GM12874 (cell line): ENCODE measurements at regions not wholly inside any gene's neighbourhood (a gene's known extent, or its start where the extent isn't known, plus 50 kb on each side); places are given as distances from the start of the nearest gene placed in this dataset.

Source experiments
- TF ChIP-seq, protein P1 (sequence below): IDR thresholded peaks from 2 replicates; pipeline ENCODE4 v1.5.1; 2011; ENCODE audit warnings: low read depth, mild to moderate bottlenecking, control low read depth, low read length, moderate library complexity; ENCODE audit not compliant: insufficient read depth

DNA sequence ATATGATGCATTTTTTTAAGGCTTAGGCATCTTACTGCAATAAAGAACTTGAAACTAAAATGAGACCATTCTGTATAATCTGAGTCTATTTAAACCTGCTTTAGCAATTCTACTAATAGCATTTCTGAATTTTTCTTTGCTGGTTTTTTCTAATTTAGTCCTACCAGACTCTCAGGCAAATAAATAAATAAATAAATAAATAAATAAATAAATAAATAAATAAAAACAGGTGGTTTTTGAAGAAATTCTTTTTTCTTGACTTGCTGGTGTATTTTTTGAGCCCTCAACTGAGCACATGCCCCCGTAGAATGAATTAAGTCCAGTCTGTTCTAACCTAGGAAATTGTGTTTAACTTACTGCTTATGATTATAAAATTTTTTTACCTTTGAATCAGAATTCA lies 134.7 kb upstream of the FOXP2 start:
- TF ChIP-seq, protein P1, sequence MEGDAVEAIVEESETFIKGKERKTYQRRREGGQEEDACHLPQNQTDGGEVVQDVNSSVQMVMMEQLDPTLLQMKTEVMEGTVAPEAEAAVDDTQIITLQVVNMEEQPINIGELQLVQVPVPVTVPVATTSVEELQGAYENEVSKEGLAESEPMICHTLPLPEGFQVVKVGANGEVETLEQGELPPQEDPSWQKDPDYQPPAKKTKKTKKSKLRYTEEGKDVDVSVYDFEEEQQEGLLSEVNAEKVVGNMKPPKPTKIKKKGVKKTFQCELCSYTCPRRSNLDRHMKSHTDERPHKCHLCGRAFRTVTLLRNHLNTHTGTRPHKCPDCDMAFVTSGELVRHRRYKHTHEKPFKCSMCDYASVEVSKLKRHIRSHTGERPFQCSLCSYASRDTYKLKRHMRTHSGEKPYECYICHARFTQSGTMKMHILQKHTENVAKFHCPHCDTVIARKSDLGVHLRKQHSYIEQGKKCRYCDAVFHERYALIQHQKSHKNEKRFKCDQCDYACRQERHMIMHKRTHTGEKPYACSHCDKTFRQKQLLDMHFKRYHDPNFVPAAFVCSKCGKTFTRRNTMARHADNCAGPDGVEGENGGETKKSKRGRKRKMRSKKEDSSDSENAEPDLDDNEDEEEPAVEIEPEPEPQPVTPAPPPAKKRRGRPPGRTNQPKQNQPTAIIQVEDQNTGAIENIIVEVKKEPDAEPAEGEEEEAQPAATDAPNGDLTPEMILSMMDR = no peak

DNA sequence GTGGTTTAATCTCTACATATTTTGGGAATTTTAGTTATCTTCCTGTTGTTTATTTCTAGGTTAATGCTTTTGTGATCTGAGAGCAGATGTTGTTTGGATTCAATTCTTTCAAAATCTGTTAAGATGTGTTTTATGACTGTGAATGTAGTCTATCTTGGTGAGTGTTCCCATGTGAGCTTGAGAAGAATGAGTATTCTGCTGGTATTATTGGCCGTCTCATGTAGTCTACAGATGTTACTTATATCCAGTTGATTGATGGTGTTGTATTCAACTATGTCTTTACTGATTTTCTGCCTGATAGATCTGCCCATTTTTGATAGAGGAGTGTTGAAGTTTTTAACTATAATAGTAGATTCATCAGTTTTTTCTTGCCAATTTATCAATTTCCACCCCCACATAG lies 141.4 kb upstream of the FOXP2 start:
- TF ChIP-seq, protein P1 = no peak

DNA sequence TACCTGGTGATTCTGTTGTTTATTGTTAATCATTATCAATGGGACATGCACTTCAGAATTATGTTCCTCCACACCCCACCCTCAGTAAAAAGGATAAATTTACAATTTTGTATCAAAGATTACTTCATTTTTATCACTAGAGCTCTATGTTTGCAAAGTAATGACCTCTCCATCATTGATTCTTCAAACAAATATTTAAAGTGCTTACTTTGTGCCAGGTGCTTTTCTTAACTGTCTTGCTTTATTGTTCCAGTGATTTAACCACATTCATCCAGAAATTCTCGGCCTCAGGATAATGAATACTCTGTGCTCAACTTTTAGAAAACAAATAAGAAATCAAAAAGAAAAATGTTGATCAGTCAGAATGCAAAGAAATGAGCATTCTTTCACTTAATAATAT lies 144.9 kb upstream of the FOXP2 start:
- TF ChIP-seq, protein P1 = no peak

DNA sequence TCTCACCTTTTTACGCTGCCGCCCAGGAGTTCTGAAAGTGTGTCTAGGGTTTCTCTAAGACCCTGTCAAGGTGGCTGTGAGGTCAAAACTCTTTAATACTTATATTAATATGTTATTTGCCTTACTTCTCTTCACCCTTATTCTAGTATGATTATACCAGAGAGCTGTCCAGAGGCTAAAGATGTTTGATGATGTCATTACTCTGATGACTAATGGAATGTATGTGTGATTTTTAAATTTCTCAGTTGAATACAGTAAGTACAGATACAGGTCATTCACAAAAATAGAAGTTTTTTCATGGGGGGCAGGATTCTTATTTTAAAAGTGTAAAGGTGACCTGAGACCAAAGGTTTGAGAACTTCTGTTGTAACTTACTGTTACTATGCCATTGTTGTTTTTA lies 150.6 kb upstream of the FOXP2 start:
- TF ChIP-seq, protein P1 = no peak

DNA sequence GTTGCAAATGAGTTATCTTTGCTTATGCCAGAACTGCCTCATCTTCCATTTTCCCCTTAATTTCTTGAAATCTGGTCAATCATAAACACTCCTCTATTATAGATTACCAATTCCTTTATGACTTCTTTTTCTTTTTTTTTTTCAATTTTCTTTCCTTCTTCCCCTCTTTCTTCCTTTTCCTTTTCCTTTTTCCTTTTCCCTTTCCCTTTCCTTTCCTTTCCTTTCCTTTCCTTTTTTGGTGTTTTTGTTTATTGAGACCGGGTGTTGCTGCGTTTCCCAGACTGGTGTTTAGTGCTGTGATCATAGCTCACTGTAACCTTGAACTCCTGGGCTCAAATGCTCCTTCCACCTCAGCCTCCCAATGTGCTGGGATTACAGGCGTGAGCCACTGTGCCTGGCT lies 151.4 kb upstream of the FOXP2 start:
- TF ChIP-seq, protein P1 = no peak

DNA sequence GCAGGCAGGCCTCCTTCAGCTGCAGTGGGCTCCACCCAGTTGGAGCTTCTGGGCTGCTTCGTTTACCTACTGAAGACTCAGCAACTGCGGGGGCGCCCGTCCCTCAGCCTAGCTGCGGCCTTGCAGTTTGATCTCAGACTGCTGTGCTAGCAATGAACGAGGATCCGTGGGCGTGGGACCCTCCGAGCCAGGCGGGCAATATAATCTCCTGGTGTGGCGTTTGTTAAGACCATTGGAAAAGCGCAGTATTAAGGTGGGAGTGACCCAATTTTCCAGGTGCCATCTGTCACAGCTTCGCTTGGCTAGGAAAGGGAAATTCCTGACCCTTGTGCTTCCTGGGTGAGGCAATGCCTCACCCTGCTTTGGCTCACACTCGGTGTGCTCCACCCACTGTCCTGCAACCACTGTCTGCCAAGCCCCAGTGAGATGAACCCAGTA lies 159.2 kb upstream of the FOXP2 start:
- TF ChIP-seq, protein P1 = no peak

DNA sequence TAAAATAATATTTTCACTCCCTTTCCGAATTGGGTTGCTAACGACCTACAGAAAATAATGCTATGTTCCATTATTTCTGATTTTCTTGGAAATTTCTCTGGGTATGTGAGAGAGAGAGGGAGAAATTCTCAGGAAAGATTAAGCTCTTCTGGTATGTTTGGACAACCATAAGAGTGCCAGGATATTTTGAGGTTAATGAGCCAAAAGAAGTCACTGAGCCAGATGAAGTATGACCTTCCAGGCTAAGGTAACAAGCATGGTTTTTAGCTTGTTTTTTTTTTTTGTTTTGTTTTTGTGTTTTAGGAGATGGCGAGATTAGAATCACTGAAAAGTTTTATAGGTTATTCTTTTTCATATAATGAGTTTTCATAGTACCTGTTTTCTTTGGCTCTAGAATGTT lies 171.0 kb upstream of the FOXP2 start:
- TF ChIP-seq, protein P1 = no peak
